K562 (cell line): ENCODE measurements at regions not wholly inside any gene's neighbourhood (a gene's known extent, or its start where the extent isn't known, plus 50 kb on each side); places are given as distances from the start of the nearest gene placed in this dataset.
A peak's percentile ranks its signal among the peaks of the same experiment; 100 is the strongest.

ENCODE experiments used
- ATAC-seq: fragments of 200-7000 bp; cut with Tn5 transposase; 3 replicates; pipeline ENCODE4 v1.9.1; 2020; ENCODE audit warnings: moderate library complexity
- BruUV-seq: library from RNA; stranded (reverse); fragments of 400-500 nt; replicated peaks from 2 replicates; lab custom pipeline; 2021; lab: Mats Ljungman, UMichigan
- CTCF ChIA-PET: fragments of 300-600 bp; formaldehyde crosslinking; extraction: SDS; loops from one replicate; lab custom pipeline; 2021; ENCODE audit warnings: low intra/inter-chr PET ratio; lab: Yijun Ruan, JAX
- POLR2A ChIA-PET: fragments of 300-600, 350-650 bp; sonication (Branson Sonifier 250); formaldehyde crosslinking; extraction: SDS; loops from one replicate; lab custom pipeline; 2021; ENCODE audit warnings: antibody characterized with exemption, inconsistent platforms; lab: Yijun Ruan, JAX
- DNase-seq, 4 experiments: peaks; one replicate each; pipeline versions ENCODE4 v3.0.0 to v3.0.0-alpha.2; 2011 to 2018; ENCODE audit warnings: low spot score in 3 of 4, mixed read lengths in 3 of 4; ENCODE audit errors: extremely low read depth in 1 of 4
- FAIRE-seq: peaks from 2 replicates; lab custom pipeline; 2011; peaks lifted over from hg19 to GRCh38; lab: Jason Lieb, UNC
- H2AFZ ChIP-seq: 2 replicates; pipeline ENCODE4 v1.6.0; 2011; ENCODE audit warnings: low read depth, low read length, control low read depth, inconsistent platforms
- H3K27ac ChIP-seq: fragments of 200-600 bp; 3 replicates; pipeline ENCODE4 v1.8.0; 2011; ENCODE audit warnings: low read depth, mild to moderate bottlenecking, control low read depth, inconsistent platforms, low read length, moderate library complexity, mixed read lengths; ENCODE audit errors: extremely low read depth
- H3K27me3 ChIP-seq, 2 experiments: fragments of 300-600 bp in 1 of 2; 2 replicates in 1 of 2; 3 replicates in 1 of 2; pipeline versions ENCODE4 v1.6.0 to v1.8.0; 2011; ENCODE audit warnings: inconsistent platforms in 2 of 2, low read length in 2 of 2, mild to moderate bottlenecking in 1 of 2, mixed read lengths in 1 of 2, moderate library complexity in 1 of 2; ENCODE audit not compliant: control insufficient read depth in 2 of 2, insufficient read depth in 2 of 2
- H3K36me3 ChIP-seq: fragments of 300-600 bp; 3 replicates; pipeline ENCODE4 v1.8.0; 2011; ENCODE audit warnings: mild to moderate bottlenecking, low read length, inconsistent platforms; ENCODE audit not compliant: control insufficient read depth, insufficient read depth
- H3K4me1 ChIP-seq, 2 experiments: fragments of 200-600 bp in 1 of 2; replicated peaks in 1 of 2; 2 replicates in 1 of 2; 3 replicates in 1 of 2; pipeline versions ENCODE4 v1.5.1 to v1.8.0; 2011; ENCODE audit warnings: inconsistent platforms in 2 of 2, low read length in 2 of 2, mild to moderate bottlenecking in 1 of 2, mixed read lengths in 1 of 2, moderate library complexity in 1 of 2; ENCODE audit not compliant: control insufficient read depth in 2 of 2, insufficient read depth in 2 of 2
- H3K4me2 ChIP-seq: 2 replicates; pipeline ENCODE4 v1.6.1; 2011; ENCODE audit warnings: low read length, control low read depth, inconsistent platforms, mixed read lengths; ENCODE audit not compliant: insufficient read depth
- H3K4me3 ChIP-seq: fragments of 200-600 bp; sonication (generic), shearing (Covaris generic); 2 replicates; pipeline ENCODE4 v1.5.1; 2016; ENCODE audit warnings: control low read depth, inconsistent platforms
- H3K79me2 ChIP-seq: fragments of 200-600 bp; 3 replicates; pipeline ENCODE4 v1.8.0; 2011; ENCODE audit warnings: low read length, inconsistent platforms; ENCODE audit not compliant: control insufficient read depth, insufficient read depth
- H3K9ac ChIP-seq, 2 experiments: 2 replicates each; pipeline versions ENCODE4 v1.6.0 to v1.6.1; 2011; ENCODE audit warnings: low read depth in 2 of 2, low read length in 2 of 2, control low read depth in 1 of 2, inconsistent platforms in 1 of 2, mild to moderate bottlenecking in 1 of 2, mixed read lengths in 1 of 2; ENCODE audit not compliant: insufficient read depth in 1 of 2
- H3K9me1 ChIP-seq: one replicate; pipeline ENCODE4 v1.6.0; 2011; ENCODE audit warnings: inconsistent platforms, mild to moderate bottlenecking, low read length, moderate library complexity; ENCODE audit not compliant: control insufficient read depth, insufficient read depth
- H3K9me3 ChIP-seq: replicated peaks from 2 replicates; pipeline ENCODE4 v1.5.1; 2011; ENCODE audit warnings: low read depth, low read length, inconsistent platforms; ENCODE audit not compliant: control insufficient read depth, insufficient read depth
- H4K20me1 ChIP-seq: replicated peaks from 2 replicates; pipeline ENCODE4 v1.6.1; 2011; ENCODE audit warnings: low read length, inconsistent platforms, mixed read lengths; ENCODE audit not compliant: control insufficient read depth, insufficient read depth
- CBX3 ChIP-seq, 2 experiments: IDR thresholded peaks; 1 replicate in 1 of 2; 2 replicates in 1 of 2; pipeline ENCODE4 v1.6.1; 2012; ENCODE audit warnings: inconsistent platforms in 2 of 2, low read length in 2 of 2, borderline replicate concordance in 1 of 2, control low read depth in 1 of 2
- CXXC5 ChIP-seq: fragments of 250-450 bp; sonication (Bioruptor Pico); IDR thresholded peaks from 2 replicates; pipeline ENCODE4 v1.8.0; 2022; ENCODE audit warnings: inconsistent platforms, mild to moderate bottlenecking, moderate library complexity
- MEIS2 ChIP-seq: fragments of 450-650 bp; IDR thresholded peaks from 2 replicates; pipeline ENCODE4 v1.6.1; 2014; ENCODE audit warnings: mild to moderate bottlenecking; ENCODE audit not compliant: partially characterized antibody
- MGA ChIP-seq: fragments of 450-650 bp; IDR thresholded peaks from 2 replicates; pipeline ENCODE4 v1.6.1; 2016; ENCODE audit warnings: mild to moderate bottlenecking, moderate library complexity
- TEAD1 ChIP-seq, 2 experiments: fragments of 450-650 bp in 1 of 2; sonication (generic) in 1 of 2; formaldehyde crosslinking; IDR thresholded peaks; 2 replicates each; pipeline versions ENCODE4 v1.4.0 to v1.8.0; 2020 to 2022; ENCODE audit warnings: mild to moderate bottlenecking in 2 of 2, missing genetic modification reagents in 1 of 2
- VEZF1 ChIP-seq: fragments of 200-800 bp; sonication (Bioruptor generic); IDR thresholded peaks from 2 replicates; pipeline ENCODE4 v1.6.1; 2017; ENCODE audit warnings: missing genetic modification characterization, missing compliant biosample characterization
- ZBTB26 ChIP-seq: fragments of 450-650 bp; formaldehyde crosslinking; IDR thresholded peaks from 2 replicates; pipeline ENCODE4 v1.4.0; 2022; ENCODE audit warnings: missing genetic modification characterization
- ZNF143 ChIP-seq: sonication (generic); formaldehyde crosslinking; IDR thresholded peaks from 2 replicates; pipeline ENCODE4 v1.9.0; 2022; ENCODE audit warnings: mild to moderate bottlenecking, missing genetic modification reagents
- WGBS: fragments of 100-300 bp; shearing (Covaris generic); methylation state at CpG from one replicate; pipeline ENCODE4 v1.1.6; 2016; ENCODE audit warnings: low coverage, mixed read lengths; ENCODE audit not compliant: insufficient coverage; ENCODE audit errors: missing lambda C conversion rate; 5-methylcytosine and 5-hydroxymethylcytosine counted together
- in situ Hi-C: fragments of 300-500 bp; cut with MboI; formaldehyde crosslinking; loops from 4 replicates; pipeline ENCODE4 v1.15.0; 2018; ENCODE audit warnings: inconsistent platforms, mixed read lengths
- intact Hi-C: fragments of 100-400 bp; cut with micrococcal nuclease; formaldehyde crosslinking; loops from 2 replicates; pipeline ENCODE4 v1.14.2; 2022

GRCh38 chr2:199659207-199659606 lies 191.8 kb downstream of the FTCDNL1 start:
- FAIRE-seq = no peak
- ChIA-PET POLR2A (no interaction called here), CTCF (no interaction called here)
- peak; percentile 96 for ATAC-seq
- Histone ChIP-seq H3K27me3 (no peaks in the 10 kb centered on the region), H3K79me2 (no peaks in the 10 kb centered on the region), H3K4me3 (peak overlapping the region; percentile 39), H4K20me1 (no peaks in the 10 kb centered on the region), H3K36me3 (no peaks in the 10 kb centered on the region), H3K9me1 (no peaks in the 10 kb centered on the region), H3K27ac (peak overlapping the region; percentile 36; the same call in 1 of the 3 replicates), H3K9me3 (peaks cover 3% of the 10 kb centered on the region; the same call in 1 of the 2 replicates), H3K9ac (peak overlapping the region; percentile 67 to 78), H3K4me1 (peaks cover 0 to 5% of the 10 kb centered on the region in 2 experiments; a peak in 3 of 5 replicates), H2AFZ (peak overlapping the region; percentile 91), H3K4me2 (peak overlapping the region; percentile 65)
- BruUV-seq = no TSS peak
- intact Hi-C loops = no loop called here
- DNase-seq = peak; percentile 54 to 69 (median 60)
- in situ Hi-C loops = no loop called here
- WGBS = 6% methylated on average over 7 of the region's 39 CpGs
- peak; percentile 69 for TF ChIP-seq CXXC5
- no peak for TF ChIP-seq ZBTB26
- TF ChIP-seq TEAD1 (CRISPR knock-in tag; IDR thresholded peaks at IDR 0.05) = no peak
- peak; percentile 70 for TF ChIP-seq VEZF1 (CRISPR knock-in tag)
- TF ChIP-seq MEIS2 = no peak
- peak; percentile 37; the same call in 1 of the 2 replicates for TF ChIP-seq MGA
- 0 out of 3 replicates have a peak, but pooled peaks of 1 of the 2 experiments have one; percentile 32 for TF ChIP-seq CBX3 (IDR thresholded peaks at IDR 0.05; ENCODE audit: borderline replicate concordance in 1 of 2, low read length in 2 of 2)
- TF ChIP-seq ZNF143 (CRISPR knock-in tag) = peak; percentile 61
